ENCODE measurements at regions not wholly inside any gene's neighbourhood (a gene's known extent, or its start where the extent isn't known, plus 50 kb on each side); places are given as distances from the start of the nearest gene placed in this dataset.
"Not testable (repeated sequence)": the region's sequence is repeated elsewhere in the genome, so short reads cannot be mapped to it uniquely, and the experiment has no call there.

DNA sequence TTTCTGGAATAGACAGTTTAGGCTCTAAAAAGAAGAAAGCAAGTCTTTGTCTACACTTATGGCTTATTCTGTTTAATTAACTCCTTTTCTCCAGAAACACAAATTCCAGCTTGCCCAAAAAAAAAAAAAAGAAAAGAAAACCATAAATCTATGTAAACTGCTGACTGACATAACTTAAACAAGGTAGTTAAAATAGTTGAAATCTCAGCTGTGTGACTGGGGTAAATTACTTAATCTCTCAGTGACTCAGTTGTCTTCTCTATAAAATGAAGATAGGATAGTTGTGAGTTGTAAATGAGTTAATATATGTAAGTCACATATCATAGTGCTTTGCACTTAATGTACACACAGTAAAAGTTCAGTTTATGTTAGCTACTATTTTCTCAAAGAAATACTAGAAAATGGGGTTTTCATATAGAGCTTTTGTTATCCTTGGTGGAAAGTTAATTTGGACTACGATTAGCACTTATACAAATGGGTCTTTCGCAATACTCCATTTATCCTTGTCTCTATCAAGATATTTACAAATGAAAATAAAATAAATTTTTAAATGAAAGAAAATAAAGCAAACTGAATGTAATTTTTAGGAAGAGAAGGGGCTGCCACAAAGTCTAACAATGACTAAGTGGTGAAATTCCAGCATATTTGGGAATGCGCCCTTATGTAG lies 200.9 kb downstream of the MBL2 start:
- Mint-ChIP-seq H3K9me3 (no peaks in the 10 kb centered on the region), H3K36me3 (no peaks in the 10 kb centered on the region), H3K4me1 (peaks cover 22% of the 10 kb centered on the region), H3K27ac (no peak overlapping the region), H3K4me3 (no peak overlapping the region), H3K27me3 (ENCODE audit: low read depth) (peaks cover 10% of the 10 kb centered on the region)
- DNase-seq (ENCODE audit: low spot score in 2 of 2, unreplicated experiment in 2 of 2), result no peak
- TF ChIP-seq, protein P1, sequence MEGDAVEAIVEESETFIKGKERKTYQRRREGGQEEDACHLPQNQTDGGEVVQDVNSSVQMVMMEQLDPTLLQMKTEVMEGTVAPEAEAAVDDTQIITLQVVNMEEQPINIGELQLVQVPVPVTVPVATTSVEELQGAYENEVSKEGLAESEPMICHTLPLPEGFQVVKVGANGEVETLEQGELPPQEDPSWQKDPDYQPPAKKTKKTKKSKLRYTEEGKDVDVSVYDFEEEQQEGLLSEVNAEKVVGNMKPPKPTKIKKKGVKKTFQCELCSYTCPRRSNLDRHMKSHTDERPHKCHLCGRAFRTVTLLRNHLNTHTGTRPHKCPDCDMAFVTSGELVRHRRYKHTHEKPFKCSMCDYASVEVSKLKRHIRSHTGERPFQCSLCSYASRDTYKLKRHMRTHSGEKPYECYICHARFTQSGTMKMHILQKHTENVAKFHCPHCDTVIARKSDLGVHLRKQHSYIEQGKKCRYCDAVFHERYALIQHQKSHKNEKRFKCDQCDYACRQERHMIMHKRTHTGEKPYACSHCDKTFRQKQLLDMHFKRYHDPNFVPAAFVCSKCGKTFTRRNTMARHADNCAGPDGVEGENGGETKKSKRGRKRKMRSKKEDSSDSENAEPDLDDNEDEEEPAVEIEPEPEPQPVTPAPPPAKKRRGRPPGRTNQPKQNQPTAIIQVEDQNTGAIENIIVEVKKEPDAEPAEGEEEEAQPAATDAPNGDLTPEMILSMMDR (IDR thresholded peaks at IDR 0.05; ENCODE audit: unreplicated experiment), result no peak

DNA sequence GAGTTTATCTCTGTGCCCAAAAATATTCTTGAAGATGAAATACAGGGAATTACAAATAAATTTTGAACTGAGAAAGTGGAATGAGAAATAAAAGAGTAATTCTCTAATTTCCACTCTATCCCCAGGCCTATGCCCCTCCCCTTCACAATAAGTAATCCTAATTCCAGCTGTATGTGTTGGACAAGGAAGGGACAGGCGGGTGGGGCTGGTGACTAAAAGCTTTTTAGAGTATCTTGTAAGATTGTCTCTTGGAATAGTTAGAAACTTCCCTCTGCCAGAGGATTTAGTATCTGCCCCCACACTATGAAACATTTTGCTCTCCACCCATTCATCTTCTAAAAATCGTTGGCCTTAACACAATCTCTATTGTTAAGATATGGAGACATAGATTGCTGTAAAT lies 199.2 kb downstream of the MBL2 start:
- Mint-ChIP-seq H3K4me3 (no peak overlapping the region), H3K9me3 (no peaks in the 10 kb centered on the region), H3K27me3 (ENCODE audit: low read depth) (peaks cover 10% of the 10 kb centered on the region), H3K27ac (no peak overlapping the region), H3K4me1 (peaks cover 18% of the 10 kb centered on the region), H3K36me3 (no peaks in the 10 kb centered on the region)
- TF ChIP-seq, protein P1 (IDR thresholded peaks at IDR 0.05; ENCODE audit: unreplicated experiment), result no peak
- DNase-seq (ENCODE audit: low spot score in 2 of 2, unreplicated experiment in 2 of 2), result no peak

DNA sequence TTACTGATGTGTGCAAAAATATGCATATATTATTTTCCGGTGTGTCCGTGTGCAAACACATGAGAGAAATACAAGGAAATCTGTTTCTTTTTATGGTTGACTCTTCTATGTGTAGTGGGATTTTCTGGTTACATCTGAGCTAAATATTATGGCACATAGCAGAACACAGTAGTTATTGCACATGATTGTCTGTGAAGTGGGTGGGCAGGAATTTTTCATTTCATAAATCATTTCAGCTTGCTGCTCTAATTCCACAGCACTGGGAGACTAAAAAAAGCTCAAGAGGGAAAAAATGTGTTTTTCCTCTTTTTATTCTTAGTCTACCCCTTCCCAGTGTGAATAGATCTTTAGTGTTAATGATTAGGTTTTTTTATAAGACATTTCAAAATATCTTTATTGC lies 197.9 kb downstream of the MBL2 start:
- TF ChIP-seq, protein P1 (IDR thresholded peaks at IDR 0.05; ENCODE audit: unreplicated experiment), result no peak
- Mint-ChIP-seq H3K36me3 (no peaks in the 10 kb centered on the region), H3K4me1 (peaks cover 26% of the 10 kb centered on the region), H3K27me3 (ENCODE audit: low read depth) (peaks cover 9% of the 10 kb centered on the region), H3K4me3 (no peak overlapping the region), H3K9me3 (no peaks in the 10 kb centered on the region), H3K27ac (no peak overlapping the region)
- no peak for DNase-seq (ENCODE audit: low spot score in 2 of 2, unreplicated experiment in 2 of 2)

DNA sequence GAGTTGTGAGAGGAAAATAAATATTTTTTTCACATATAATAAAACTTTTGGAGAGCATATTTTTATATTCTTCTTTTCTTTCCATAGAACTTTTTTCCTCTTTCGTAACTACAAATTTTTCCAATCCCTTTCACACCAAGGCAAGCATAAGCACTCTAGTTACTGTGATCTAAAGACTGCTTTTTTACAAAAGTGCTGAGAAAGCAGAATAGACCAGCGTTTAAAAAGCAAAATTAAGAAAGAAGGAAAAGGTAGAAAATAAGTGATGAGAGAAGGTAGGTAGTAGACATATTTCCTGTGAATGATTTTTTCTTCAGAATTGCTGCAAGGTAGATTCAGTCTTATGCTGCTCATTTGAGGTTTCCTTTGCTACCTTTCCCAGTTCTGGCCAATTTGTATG lies 195.5 kb downstream of the MBL2 start:
- Mint-ChIP-seq H3K4me3 (no peak overlapping the region), H3K27me3 (ENCODE audit: low read depth) (no peaks in the 10 kb centered on the region), H3K4me1 (peaks cover 24% of the 10 kb centered on the region), H3K27ac (no peak overlapping the region), H3K36me3 (no peaks in the 10 kb centered on the region), H3K9me3 (peaks cover 16% of the 10 kb centered on the region)
- TF ChIP-seq, protein P1 (IDR thresholded peaks at IDR 0.05; ENCODE audit: unreplicated experiment), result no peak
- DNase-seq (ENCODE audit: low spot score in 2 of 2, unreplicated experiment in 2 of 2), result no peak

DNA sequence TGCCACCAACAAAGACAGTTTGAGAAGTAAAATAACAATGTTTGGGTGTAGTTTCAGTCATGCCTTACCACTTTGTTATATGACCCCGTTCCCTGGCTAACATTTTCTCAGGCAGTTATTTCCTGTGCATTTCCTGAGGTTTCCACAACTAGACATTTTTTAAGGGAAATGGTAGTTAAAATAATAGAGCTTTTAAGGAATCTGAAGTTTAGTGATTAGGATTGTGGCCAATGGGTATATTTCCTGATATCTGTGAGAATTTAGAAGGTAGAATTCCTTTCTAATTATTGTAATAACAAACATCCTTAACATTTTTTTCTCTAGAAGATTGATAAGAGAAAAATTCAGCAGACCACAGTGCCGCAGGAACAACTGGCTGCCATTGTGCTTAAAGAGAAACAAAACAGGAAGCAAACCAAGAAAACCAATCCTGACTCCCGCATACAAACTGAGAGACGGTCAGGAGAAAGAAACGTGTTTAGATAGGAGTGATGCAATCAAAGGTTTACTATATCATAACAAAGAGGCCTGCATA lies 193.6 kb downstream of the MBL2 start:
- no peak for DNase-seq (ENCODE audit: low spot score in 2 of 2, unreplicated experiment in 2 of 2)
- H3K36me3 Mint-ChIP-seq, result no peaks in the 10 kb centered on the region
- peaks cover 24% of the 10 kb centered on the region for H3K4me1 Mint-ChIP-seq
- peak overlapping the region; percentile 64 for H3K27ac Mint-ChIP-seq
- no peaks in the 10 kb centered on the region for H3K27me3 Mint-ChIP-seq (ENCODE audit: low read depth)
- peaks cover 35% of the 10 kb centered on the region for H3K9me3 Mint-ChIP-seq
- TF ChIP-seq, protein P1 (IDR thresholded peaks at IDR 0.05; ENCODE audit: unreplicated experiment), result no peak
- no peak overlapping the region for H3K4me3 Mint-ChIP-seq

DNA sequence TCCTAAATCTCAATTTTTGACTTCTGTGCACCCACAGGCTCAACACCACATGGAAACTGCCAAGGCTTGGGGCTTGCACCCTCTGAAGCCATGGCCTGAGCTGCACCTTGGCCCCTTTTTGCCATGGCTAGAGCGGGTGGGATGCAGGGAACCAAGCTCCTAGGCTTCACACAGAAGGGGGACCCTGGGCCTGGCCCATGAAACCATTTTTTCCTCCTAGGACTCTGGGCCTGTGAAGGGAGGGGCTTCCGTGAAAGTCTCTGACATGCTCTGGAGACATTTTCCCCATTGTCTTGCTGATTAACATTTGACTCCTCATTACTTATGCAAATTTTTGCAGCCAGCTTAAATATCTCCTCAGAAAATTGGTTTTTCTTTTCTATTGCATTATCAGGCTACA lies 190.9 kb downstream of the MBL2 start:
- not testable (repeated sequence) for H3K36me3 Mint-ChIP-seq; H3K4me1 Mint-ChIP-seq; H3K27me3 Mint-ChIP-seq (ENCODE audit: low read depth); H3K4me3 Mint-ChIP-seq; H3K27ac Mint-ChIP-seq; DNase-seq (ENCODE audit: low spot score in 2 of 2, unreplicated experiment in 2 of 2)
- H3K9me3 Mint-ChIP-seq, result peaks cover 55% of the 10 kb centered on the region

Data from mesothelial cell of epicardium (in vitro differentiated cells).